HEK293T (cell line): ENCODE measurements at regions not wholly inside any gene's neighbourhood (a gene's known extent, or its start where the extent isn't known, plus 50 kb on each side); places are given as distances from the start of the nearest gene placed in this dataset.
"Not testable (repeated sequence)": the region's sequence is repeated elsewhere in the genome, so short reads cannot be mapped to it uniquely, and the experiment has no call there.

ENCODE experiments used
- FOXK2 ChIP-seq: fragments of 450-650 bp; IDR thresholded peaks from 2 replicates; pipeline ENCODE4 v1.6.1; 2016; ENCODE audit warnings: mild to moderate bottlenecking
- FOXM1 ChIP-seq: fragments of 450-650 bp; IDR thresholded peaks from 2 replicates; pipeline ENCODE4 v1.6.1; 2017; ENCODE audit warnings: mild to moderate bottlenecking, borderline replicate concordance
- NFRKB ChIP-seq: fragments of 450-650 bp; IDR thresholded peaks from 2 replicates; pipeline ENCODE4 v1.6.1; 2016; ENCODE audit warnings: mild to moderate bottlenecking, moderate library complexity
- SP1 ChIP-seq: fragments of 450-650 bp; IDR thresholded peaks from 2 replicates; pipeline ENCODE4 v1.6.1; 2017

- TF ChIP-seq SP1, FOXK2, FOXM1, NFRKB: not testable (repeated sequence)
Observed at GRCh38 chr7:150045596-150045995, 171.8 kb downstream of the ATP6V0E2 start.
